ENCODE measurements at regions not wholly inside any gene's neighbourhood (a gene's known extent, or its start where the extent isn't known, plus 50 kb on each side); places are given as distances from the start of the nearest gene placed in this dataset.

DNA sequence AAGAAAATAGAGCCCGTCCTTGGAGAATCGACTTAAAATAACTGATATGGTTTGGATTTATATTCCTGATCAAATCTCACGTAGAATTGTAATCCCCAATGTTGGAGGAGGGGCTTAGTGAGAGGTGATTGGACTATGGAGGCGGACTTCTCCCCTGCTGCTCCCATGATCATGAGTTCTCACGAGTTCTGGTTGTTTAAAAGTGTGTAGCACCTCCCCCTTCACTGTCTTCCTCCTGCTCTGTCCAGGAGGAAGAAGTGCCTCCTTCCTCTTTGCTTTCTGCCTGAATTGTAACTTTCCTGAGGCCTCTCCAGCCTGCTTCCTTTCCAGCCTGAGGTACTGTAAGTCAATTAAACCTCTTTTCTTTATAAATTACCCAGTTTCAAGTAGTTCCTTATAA is 529.2 kb downstream of the HAO1 start:
- Histone ChIP-seq H3K9me3 (no peaks in the 10 kb centered on the region), H3K4me3 (no peak overlapping the region), H3K36me3 (no peaks in the 10 kb centered on the region), H3K27me3 (no peaks in the 10 kb centered on the region), H3K4me1 (no peaks in the 10 kb centered on the region), H3K27ac (no peak overlapping the region)
- 55 to 58% methylated on average over 5 of the region's 5 CpGs for WGBS, 2 donors
- DNase-seq (no peak), FAIRE-seq (no peak), ATAC-seq (no peak)
- intact Hi-C loops (cut with DNase I) = no loop called here
- TF ChIP-seq CTCF (IDR thresholded peaks at IDR 0.05) = no peak

- H3K4me3 ChIP-seq = no peak overlapping the region
- no peaks in the 10 kb centered on the region for H3K36me3 ChIP-seq
- ATAC-seq (no peak), DNase-seq (no peak), FAIRE-seq (no peak)
- no peak for TF ChIP-seq CTCF (IDR thresholded peaks at IDR 0.05)
- H3K4me1 ChIP-seq = no peaks in the 10 kb centered on the region
- H3K27ac ChIP-seq = no peak overlapping the region
- H3K27me3 ChIP-seq = peaks cover 0 to 4% (median 0%) of the 10 kb centered on the region in 4 donors
- H3K9me3 ChIP-seq = no peaks in the 10 kb centered on the region
- intact Hi-C loops (cut with DNase I) = no loop called here
These were observed 524.8 kb downstream of the HAO1 start for GRCh38 chr20:7415427-7415826.

DNA sequence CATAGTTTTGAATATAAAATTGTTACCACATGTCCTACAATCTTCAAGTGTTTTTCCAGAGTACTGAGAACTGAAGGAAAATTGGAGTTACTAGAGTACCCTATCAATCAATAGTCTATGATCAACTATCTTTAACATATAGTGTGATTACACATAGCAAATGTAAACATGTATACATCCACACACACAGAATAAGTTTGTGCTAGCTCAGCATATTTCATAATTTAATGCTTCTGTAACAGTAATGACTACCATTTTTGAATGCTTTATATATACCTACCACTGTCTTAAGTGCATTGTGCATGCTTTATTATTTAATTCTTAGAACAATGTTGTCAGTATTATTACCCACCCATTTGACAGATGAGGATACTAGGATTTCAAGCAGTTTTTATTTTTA is 523.9 kb downstream of the HAO1 start:
- Histone ChIP-seq H3K27ac (no peak overlapping the region), H3K36me3 (no peaks in the 10 kb centered on the region), H3K4me3 (no peak overlapping the region), H3K9me3 (no peaks in the 10 kb centered on the region), H3K27me3 (peaks cover 0 to 4% (median 0%) of the 10 kb centered on the region in 4 donors), H3K4me1 (no peaks in the 10 kb centered on the region)
- ATAC-seq (no peak), DNase-seq (no peak), FAIRE-seq (no peak)
- intact Hi-C loops (cut with DNase I) = no loop called here
- no peak for TF ChIP-seq CTCF (IDR thresholded peaks at IDR 0.05)

GRCh38 chr20:7420345-7420744 is 519.9 kb downstream of the HAO1 start:
- intact Hi-C loops (cut with DNase I) = no loop called here
- Histone ChIP-seq H3K27me3 (peaks cover 0 to 4% (median 0%) of the 10 kb centered on the region in 4 donors), H3K9me3 (no peaks in the 10 kb centered on the region), H3K27ac (no peak overlapping the region), H3K4me3 (no peak overlapping the region), H3K4me1 (no peaks in the 10 kb centered on the region), H3K36me3 (no peaks in the 10 kb centered on the region)
- no peak for FAIRE-seq
- no peak for TF ChIP-seq CTCF (IDR thresholded peaks at IDR 0.05)
- no peak for DNase-seq
- no peak for ATAC-seq

DNA sequence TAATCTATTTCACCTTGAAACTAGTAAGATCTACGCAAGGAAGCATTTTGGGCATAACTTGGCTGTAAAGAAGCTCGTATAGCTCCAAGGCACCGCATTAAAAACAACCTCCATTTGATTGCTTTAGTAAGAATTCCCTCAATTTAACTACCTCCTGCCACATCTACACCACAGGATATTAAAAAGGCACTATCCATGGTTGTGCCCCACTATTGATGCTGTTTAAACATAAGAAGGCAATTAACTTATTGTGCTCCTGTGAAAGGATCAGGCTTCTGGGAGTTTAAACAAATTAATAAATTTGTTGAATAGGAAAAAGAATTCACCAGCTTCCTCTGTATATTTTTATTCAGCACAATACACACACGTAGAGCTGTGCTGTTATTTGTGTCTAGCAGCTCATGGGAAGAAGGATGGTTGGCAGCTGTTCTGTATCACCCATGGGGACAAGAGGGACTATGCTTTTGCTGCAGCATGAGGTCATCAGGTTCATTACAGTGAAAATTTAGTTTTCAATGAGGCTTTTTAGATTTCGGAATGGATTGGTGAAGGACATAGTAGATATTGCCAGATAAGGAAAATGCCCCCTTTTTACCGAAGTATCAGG is 513.3 kb downstream of the HAO1 start:
- Histone ChIP-seq H3K4me3 (no peak overlapping the region), H3K36me3 (no peaks in the 10 kb centered on the region), H3K4me1 (no peaks in the 10 kb centered on the region), H3K9me3 (no peaks in the 10 kb centered on the region), H3K27me3 (no peaks in the 10 kb centered on the region), H3K27ac (no peak overlapping the region)
- no peak for TF ChIP-seq CTCF (IDR thresholded peaks at IDR 0.05)
- no peak for ATAC-seq
- WGBS, 2 donors = 55 to 72% methylated on average over 6 of the region's 6 CpGs
- no peak for DNase-seq
- intact Hi-C loops (cut with DNase I) = no loop called here
- no peak for FAIRE-seq
